K562 (cell line): ENCODE measurements at regions not wholly inside any gene's neighbourhood (a gene's known extent, or its start where the extent isn't known, plus 50 kb on each side); places are given as distances from the start of the nearest gene placed in this dataset.

Experiments
- ATAC-seq: fragments of 200-7000 bp; cut with Tn5 transposase; 3 replicates; pipeline ENCODE4 v1.9.1; 2020; ENCODE audit warnings: moderate library complexity
- BruUV-seq: library from RNA; stranded (reverse); fragments of 400-500 nt; replicated peaks from 2 replicates; lab custom pipeline; 2021; lab: Mats Ljungman, UMichigan
- CTCF ChIA-PET: fragments of 300-600 bp; formaldehyde crosslinking; extraction: SDS; loops from one replicate; lab custom pipeline; 2021; ENCODE audit warnings: low intra/inter-chr PET ratio; lab: Yijun Ruan, JAX
- POLR2A ChIA-PET: fragments of 300-600, 350-650 bp; sonication (Branson Sonifier 250); formaldehyde crosslinking; extraction: SDS; loops from one replicate; lab custom pipeline; 2021; ENCODE audit warnings: antibody characterized with exemption, inconsistent platforms; lab: Yijun Ruan, JAX
- DNase-seq, 4 experiments: peaks; one replicate each; pipeline versions ENCODE4 v3.0.0 to v3.0.0-alpha.2; 2011 to 2018; ENCODE audit warnings: low spot score in 3 of 4, mixed read lengths in 3 of 4; ENCODE audit errors: extremely low read depth in 1 of 4
- FAIRE-seq: peaks from 2 replicates; lab custom pipeline; 2011; peaks lifted over from hg19 to GRCh38; lab: Jason Lieb, UNC
- H2AFZ ChIP-seq: 2 replicates; pipeline ENCODE4 v1.6.0; 2011; ENCODE audit warnings: low read depth, low read length, control low read depth, inconsistent platforms
- H3K27ac ChIP-seq: fragments of 200-600 bp; 3 replicates; pipeline ENCODE4 v1.8.0; 2011; ENCODE audit warnings: low read depth, mild to moderate bottlenecking, control low read depth, inconsistent platforms, low read length, moderate library complexity, mixed read lengths; ENCODE audit errors: extremely low read depth
- H3K27me3 ChIP-seq, 2 experiments: fragments of 300-600 bp in 1 of 2; 2 replicates in 1 of 2; 3 replicates in 1 of 2; pipeline versions ENCODE4 v1.6.0 to v1.8.0; 2011; ENCODE audit warnings: inconsistent platforms in 2 of 2, low read length in 2 of 2, mild to moderate bottlenecking in 1 of 2, mixed read lengths in 1 of 2, moderate library complexity in 1 of 2; ENCODE audit not compliant: control insufficient read depth in 2 of 2, insufficient read depth in 2 of 2
- H3K36me3 ChIP-seq: fragments of 300-600 bp; 3 replicates; pipeline ENCODE4 v1.8.0; 2011; ENCODE audit warnings: mild to moderate bottlenecking, low read length, inconsistent platforms; ENCODE audit not compliant: control insufficient read depth, insufficient read depth
- H3K4me1 ChIP-seq, 2 experiments: fragments of 200-600 bp in 1 of 2; replicated peaks in 1 of 2; 2 replicates in 1 of 2; 3 replicates in 1 of 2; pipeline versions ENCODE4 v1.5.1 to v1.8.0; 2011; ENCODE audit warnings: inconsistent platforms in 2 of 2, low read length in 2 of 2, mild to moderate bottlenecking in 1 of 2, mixed read lengths in 1 of 2, moderate library complexity in 1 of 2; ENCODE audit not compliant: control insufficient read depth in 2 of 2, insufficient read depth in 2 of 2
- H3K4me2 ChIP-seq: 2 replicates; pipeline ENCODE4 v1.6.1; 2011; ENCODE audit warnings: low read length, control low read depth, inconsistent platforms, mixed read lengths; ENCODE audit not compliant: insufficient read depth
- H3K4me3 ChIP-seq: fragments of 200-600 bp; sonication (generic), shearing (Covaris generic); 2 replicates; pipeline ENCODE4 v1.5.1; 2016; ENCODE audit warnings: control low read depth, inconsistent platforms
- H3K79me2 ChIP-seq: fragments of 200-600 bp; 3 replicates; pipeline ENCODE4 v1.8.0; 2011; ENCODE audit warnings: low read length, inconsistent platforms; ENCODE audit not compliant: control insufficient read depth, insufficient read depth
- H3K9ac ChIP-seq, 2 experiments: 2 replicates each; pipeline versions ENCODE4 v1.6.0 to v1.6.1; 2011; ENCODE audit warnings: low read depth in 2 of 2, low read length in 2 of 2, control low read depth in 1 of 2, inconsistent platforms in 1 of 2, mild to moderate bottlenecking in 1 of 2, mixed read lengths in 1 of 2; ENCODE audit not compliant: insufficient read depth in 1 of 2
- H3K9me1 ChIP-seq: one replicate; pipeline ENCODE4 v1.6.0; 2011; ENCODE audit warnings: inconsistent platforms, mild to moderate bottlenecking, low read length, moderate library complexity; ENCODE audit not compliant: control insufficient read depth, insufficient read depth
- H3K9me3 ChIP-seq: replicated peaks from 2 replicates; pipeline ENCODE4 v1.5.1; 2011; ENCODE audit warnings: low read depth, low read length, inconsistent platforms; ENCODE audit not compliant: control insufficient read depth, insufficient read depth
- H4K20me1 ChIP-seq: replicated peaks from 2 replicates; pipeline ENCODE4 v1.6.1; 2011; ENCODE audit warnings: low read length, inconsistent platforms, mixed read lengths; ENCODE audit not compliant: control insufficient read depth, insufficient read depth
- ADNP ChIP-seq: fragments of 200-800 bp; sonication (Bioruptor generic); IDR thresholded peaks from 2 replicates; pipeline ENCODE4 v1.6.1; 2016; ENCODE audit warnings: missing genetic modification characterization, missing compliant biosample characterization
- NELFE ChIP-seq: IDR thresholded peaks from 2 replicates; pipeline ENCODE4 v1.6.1; 2011; ENCODE audit warnings: mild to moderate bottlenecking; ENCODE audit not compliant: insufficient read depth, insufficient read length
- NFIC ChIP-seq: fragments of 450-650 bp; IDR thresholded peaks from 2 replicates; pipeline ENCODE4 v1.6.1; 2017; ENCODE audit warnings: mild to moderate bottlenecking, inconsistent platforms
- NFIX ChIP-seq: fragments of 250-450 bp; sonication (Bioruptor Pico); IDR thresholded peaks from 2 replicates; pipeline ENCODE4 v1.4.0; 2020; ENCODE audit warnings: low read depth, mild to moderate bottlenecking, moderate library complexity
- SMARCC2 ChIP-seq: fragments of 450-650 bp; IDR thresholded peaks from 2 replicates; pipeline ENCODE4 v1.6.1; 2017; ENCODE audit warnings: antibody characterized with exemption, moderate library complexity, mild to moderate bottlenecking, low read depth
- ZKSCAN1 ChIP-seq: fragments of 150-350 bp; IDR thresholded peaks from 2 replicates; pipeline ENCODE4 v1.6.1; 2016; ENCODE audit warnings: low read depth, low read length
- WGBS: fragments of 100-300 bp; shearing (Covaris generic); methylation state at CpG from one replicate; pipeline ENCODE4 v1.1.6; 2016; ENCODE audit warnings: low coverage, mixed read lengths; ENCODE audit not compliant: insufficient coverage; ENCODE audit errors: missing lambda C conversion rate; 5-methylcytosine and 5-hydroxymethylcytosine counted together
- in situ Hi-C: fragments of 300-500 bp; cut with MboI; formaldehyde crosslinking; loops from 4 replicates; pipeline ENCODE4 v1.15.0; 2018; ENCODE audit warnings: inconsistent platforms, mixed read lengths
- intact Hi-C: fragments of 100-400 bp; cut with micrococcal nuclease; formaldehyde crosslinking; loops from 2 replicates; pipeline ENCODE4 v1.14.2; 2022
- TF ChIP-seq, protein P1 (sequence below): sonication (generic); formaldehyde crosslinking; IDR thresholded peaks from 2 replicates; pipeline ENCODE4 v1.8.1; 2022; ENCODE audit warnings: missing genetic modification reagents
- TF ChIP-seq, protein P2 (sequence below): fragments of 450-650 bp; formaldehyde crosslinking; IDR thresholded peaks from 2 replicates; pipeline ENCODE4 v1.4.0; 2020; ENCODE audit warnings: mild to moderate bottlenecking, mixed read lengths
- TF ChIP-seq, protein P3 (sequence below): sonication (generic); formaldehyde crosslinking; IDR thresholded peaks from 2 replicates; pipeline ENCODE4 v1.5.0; 2020; ENCODE audit warnings: missing genetic modification reagents
- TF ChIP-seq, protein P4 (sequence below): sonication (generic); formaldehyde crosslinking; IDR thresholded peaks from 2 replicates; pipeline ENCODE4 v1.8.0; 2023; ENCODE audit warnings: missing genetic modification reagents, mild to moderate bottlenecking, borderline replicate concordance
- TF ChIP-seq, protein P5 (sequence below): fragments of 250-450 bp; sonication (Bioruptor Pico); IDR thresholded peaks from 2 replicates; pipeline ENCODE4 v1.4.0; 2020; ENCODE audit warnings: mild to moderate bottlenecking, moderate library complexity, borderline replicate concordance

DNA sequence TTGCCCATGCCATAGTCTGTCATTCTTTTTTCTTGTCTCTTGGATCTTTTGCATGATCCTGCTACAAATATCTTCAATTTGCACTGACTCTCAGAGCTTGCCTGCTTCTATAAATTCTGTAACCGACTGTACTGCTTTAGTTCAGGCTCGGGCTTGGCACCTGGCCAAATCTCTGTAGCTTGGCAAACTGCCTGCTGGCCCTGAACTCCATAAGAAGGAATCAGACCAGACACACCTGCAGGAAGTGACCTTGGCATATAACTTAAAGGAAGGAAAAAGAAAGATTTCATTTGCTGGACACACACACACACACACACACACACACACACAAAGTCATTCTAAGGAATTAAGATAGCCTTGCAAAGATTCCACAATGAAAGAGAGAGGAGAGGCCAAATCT is 291.2 kb upstream of the DDX18 start:
- peak in 1 of 4 experiments; percentile 1 for DNase-seq
- WGBS = 0% methylated on average over 2 of the region's 2 CpGs
- POLR2A ChIA-PET = no interaction called here
- TF ChIP-seq NFIX (peak; percentile 47; the same call in 1 of the 2 replicates), ADNP (tag) (no peak), SMARCC2 (no peak), ZKSCAN1 (no peak), NFIC (peak; percentile 87), NELFE (no peak)
- TF ChIP-seq, protein P1, sequence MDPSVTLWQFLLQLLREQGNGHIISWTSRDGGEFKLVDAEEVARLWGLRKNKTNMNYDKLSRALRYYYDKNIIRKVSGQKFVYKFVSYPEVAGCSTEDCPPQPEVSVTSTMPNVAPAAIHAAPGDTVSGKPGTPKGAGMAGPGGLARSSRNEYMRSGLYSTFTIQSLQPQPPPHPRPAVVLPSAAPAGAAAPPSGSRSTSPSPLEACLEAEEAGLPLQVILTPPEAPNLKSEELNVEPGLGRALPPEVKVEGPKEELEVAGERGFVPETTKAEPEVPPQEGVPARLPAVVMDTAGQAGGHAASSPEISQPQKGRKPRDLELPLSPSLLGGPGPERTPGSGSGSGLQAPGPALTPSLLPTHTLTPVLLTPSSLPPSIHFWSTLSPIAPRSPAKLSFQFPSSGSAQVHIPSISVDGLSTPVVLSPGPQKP (CRISPR knock-in tag) = no peak
- TF ChIP-seq, protein P2, sequence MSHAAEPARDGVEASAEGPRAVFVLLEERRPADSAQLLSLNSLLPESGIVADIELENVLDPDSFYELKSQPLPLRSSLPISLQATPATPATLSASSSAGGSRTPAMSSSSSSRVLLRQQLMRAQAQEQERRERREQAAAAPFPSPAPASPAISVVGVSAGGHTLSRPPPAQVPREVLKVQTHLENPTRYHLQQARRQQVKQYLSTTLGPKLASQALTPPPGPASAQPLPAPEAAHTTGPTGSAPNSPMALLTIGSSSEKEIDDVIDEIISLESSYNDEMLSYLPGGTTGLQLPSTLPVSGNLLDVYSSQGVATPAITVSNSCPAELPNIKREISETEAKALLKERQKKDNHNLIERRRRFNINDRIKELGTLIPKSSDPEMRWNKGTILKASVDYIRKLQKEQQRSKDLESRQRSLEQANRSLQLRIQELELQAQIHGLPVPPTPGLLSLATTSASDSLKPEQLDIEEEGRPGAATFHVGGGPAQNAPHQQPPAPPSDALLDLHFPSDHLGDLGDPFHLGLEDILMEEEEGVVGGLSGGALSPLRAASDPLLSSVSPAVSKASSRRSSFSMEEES (CRISPR knock-in tag) = no peak
- TF ChIP-seq, protein P3, sequence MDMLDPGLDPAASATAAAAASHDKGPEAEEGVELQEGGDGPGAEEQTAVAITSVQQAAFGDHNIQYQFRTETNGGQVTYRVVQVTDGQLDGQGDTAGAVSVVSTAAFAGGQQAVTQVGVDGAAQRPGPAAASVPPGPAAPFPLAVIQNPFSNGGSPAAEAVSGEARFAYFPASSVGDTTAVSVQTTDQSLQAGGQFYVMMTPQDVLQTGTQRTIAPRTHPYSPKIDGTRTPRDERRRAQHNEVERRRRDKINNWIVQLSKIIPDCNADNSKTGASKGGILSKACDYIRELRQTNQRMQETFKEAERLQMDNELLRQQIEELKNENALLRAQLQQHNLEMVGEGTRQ (CRISPR knock-in tag) = no peak
- TF ChIP-seq, protein P4, sequence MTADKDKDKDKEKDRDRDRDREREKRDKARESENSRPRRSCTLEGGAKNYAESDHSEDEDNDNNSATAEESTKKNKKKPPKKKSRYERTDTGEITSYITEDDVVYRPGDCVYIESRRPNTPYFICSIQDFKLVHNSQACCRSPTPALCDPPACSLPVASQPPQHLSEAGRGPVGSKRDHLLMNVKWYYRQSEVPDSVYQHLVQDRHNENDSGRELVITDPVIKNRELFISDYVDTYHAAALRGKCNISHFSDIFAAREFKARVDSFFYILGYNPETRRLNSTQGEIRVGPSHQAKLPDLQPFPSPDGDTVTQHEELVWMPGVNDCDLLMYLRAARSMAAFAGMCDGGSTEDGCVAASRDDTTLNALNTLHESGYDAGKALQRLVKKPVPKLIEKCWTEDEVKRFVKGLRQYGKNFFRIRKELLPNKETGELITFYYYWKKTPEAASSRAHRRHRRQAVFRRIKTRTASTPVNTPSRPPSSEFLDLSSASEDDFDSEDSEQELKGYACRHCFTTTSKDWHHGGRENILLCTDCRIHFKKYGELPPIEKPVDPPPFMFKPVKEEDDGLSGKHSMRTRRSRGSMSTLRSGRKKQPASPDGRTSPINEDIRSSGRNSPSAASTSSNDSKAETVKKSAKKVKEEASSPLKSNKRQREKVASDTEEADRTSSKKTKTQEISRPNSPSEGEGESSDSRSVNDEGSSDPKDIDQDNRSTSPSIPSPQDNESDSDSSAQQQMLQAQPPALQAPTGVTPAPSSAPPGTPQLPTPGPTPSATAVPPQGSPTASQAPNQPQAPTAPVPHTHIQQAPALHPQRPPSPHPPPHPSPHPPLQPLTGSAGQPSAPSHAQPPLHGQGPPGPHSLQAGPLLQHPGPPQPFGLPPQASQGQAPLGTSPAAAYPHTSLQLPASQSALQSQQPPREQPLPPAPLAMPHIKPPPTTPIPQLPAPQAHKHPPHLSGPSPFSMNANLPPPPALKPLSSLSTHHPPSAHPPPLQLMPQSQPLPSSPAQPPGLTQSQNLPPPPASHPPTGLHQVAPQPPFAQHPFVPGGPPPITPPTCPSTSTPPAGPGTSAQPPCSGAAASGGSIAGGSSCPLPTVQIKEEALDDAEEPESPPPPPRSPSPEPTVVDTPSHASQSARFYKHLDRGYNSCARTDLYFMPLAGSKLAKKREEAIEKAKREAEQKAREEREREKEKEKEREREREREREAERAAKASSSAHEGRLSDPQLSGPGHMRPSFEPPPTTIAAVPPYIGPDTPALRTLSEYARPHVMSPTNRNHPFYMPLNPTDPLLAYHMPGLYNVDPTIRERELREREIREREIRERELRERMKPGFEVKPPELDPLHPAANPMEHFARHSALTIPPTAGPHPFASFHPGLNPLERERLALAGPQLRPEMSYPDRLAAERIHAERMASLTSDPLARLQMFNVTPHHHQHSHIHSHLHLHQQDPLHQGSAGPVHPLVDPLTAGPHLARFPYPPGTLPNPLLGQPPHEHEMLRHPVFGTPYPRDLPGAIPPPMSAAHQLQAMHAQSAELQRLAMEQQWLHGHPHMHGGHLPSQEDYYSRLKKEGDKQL = no peak
- TF ChIP-seq, protein P5, sequence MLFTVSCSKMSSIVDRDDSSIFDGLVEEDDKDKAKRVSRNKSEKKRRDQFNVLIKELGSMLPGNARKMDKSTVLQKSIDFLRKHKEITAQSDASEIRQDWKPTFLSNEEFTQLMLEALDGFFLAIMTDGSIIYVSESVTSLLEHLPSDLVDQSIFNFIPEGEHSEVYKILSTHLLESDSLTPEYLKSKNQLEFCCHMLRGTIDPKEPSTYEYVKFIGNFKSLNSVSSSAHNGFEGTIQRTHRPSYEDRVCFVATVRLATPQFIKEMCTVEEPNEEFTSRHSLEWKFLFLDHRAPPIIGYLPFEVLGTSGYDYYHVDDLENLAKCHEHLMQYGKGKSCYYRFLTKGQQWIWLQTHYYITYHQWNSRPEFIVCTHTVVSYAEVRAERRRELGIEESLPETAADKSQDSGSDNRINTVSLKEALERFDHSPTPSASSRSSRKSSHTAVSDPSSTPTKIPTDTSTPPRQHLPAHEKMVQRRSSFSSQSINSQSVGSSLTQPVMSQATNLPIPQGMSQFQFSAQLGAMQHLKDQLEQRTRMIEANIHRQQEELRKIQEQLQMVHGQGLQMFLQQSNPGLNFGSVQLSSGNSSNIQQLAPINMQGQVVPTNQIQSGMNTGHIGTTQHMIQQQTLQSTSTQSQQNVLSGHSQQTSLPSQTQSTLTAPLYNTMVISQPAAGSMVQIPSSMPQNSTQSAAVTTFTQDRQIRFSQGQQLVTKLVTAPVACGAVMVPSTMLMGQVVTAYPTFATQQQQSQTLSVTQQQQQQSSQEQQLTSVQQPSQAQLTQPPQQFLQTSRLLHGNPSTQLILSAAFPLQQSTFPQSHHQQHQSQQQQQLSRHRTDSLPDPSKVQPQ (CRISPR knock-in tag) = no peak

More for the DNA sequence above, 291.2 kb upstream of the DDX18 start:
- FAIRE-seq (no peak), ATAC-seq (no peak)
- no peaks in the 10 kb centered on the region for H3K36me3 ChIP-seq
- no peak overlapping the region for H3K4me2 ChIP-seq
- intact Hi-C loops (no loop called here), in situ Hi-C loops (no loop called here)
- no peak overlapping the region for H2AFZ ChIP-seq
- H3K9me1 ChIP-seq = no peaks in the 10 kb centered on the region
- no peaks in the 10 kb centered on the region for H4K20me1 ChIP-seq
- no TSS peak for BruUV-seq
- CTCF ChIA-PET = no interaction called here
- no peaks in the 10 kb centered on the region for H3K4me1 ChIP-seq
- H3K4me3 ChIP-seq = no peak overlapping the region
- H3K27me3 ChIP-seq = no peaks in the 10 kb centered on the region
- H3K79me2 ChIP-seq = no peaks in the 10 kb centered on the region
- H3K9me3 ChIP-seq = no peaks in the 10 kb centered on the region
- no peak overlapping the region for H3K9ac ChIP-seq
- no peak overlapping the region for H3K27ac ChIP-seq
